Prostate gland (tissue), 2 donors: ENCODE measurements at regions not wholly inside any gene's neighbourhood (a gene's known extent, or its start where the extent isn't known, plus 50 kb on each side); places are given as distances from the start of the nearest gene placed in this dataset.

Experiments used
- DNase-seq: peaks from one replicate; pipeline ENCODE4 v3.0.0-alpha.2; 2019; ENCODE audit warnings: low spot score
- H3K27ac ChIP-seq, 2 donors: fragments of 200-600 bp; sonication (generic); 2 replicates each; pipeline ENCODE4 v1.5.1; 2017 to 2019
- H3K27me3 ChIP-seq: fragments of 200-600 bp; sonication (generic); replicated peaks from 2 replicates; pipeline ENCODE4 v1.5.1; 2019; ENCODE audit not compliant: insufficient read depth
- H3K36me3 ChIP-seq, 2 donors: fragments of 200-600 bp; sonication (generic); 1 replicate in 1 of 2; 2 replicates in 1 of 2; pipeline versions ENCODE4 v1.5.1 to v1.8.1; 2017 to 2019
- H3K4me1 ChIP-seq: fragments of 200-600 bp; sonication (generic); replicated peaks from 2 replicates; pipeline ENCODE4 v1.5.1; 2019
- H3K4me3 ChIP-seq, 2 donors: fragments of 200-600 bp; sonication (generic); 2 replicates each; pipeline ENCODE4 v1.5.1; 2017 to 2019
- H3K9me3 ChIP-seq: fragments of 200-600 bp; sonication (generic); 2 replicates; pipeline ENCODE4 v1.5.1; 2017
- POLR2A ChIP-seq: fragments of 450-650 bp; IDR thresholded peaks from one replicate; pipeline ENCODE4 v1.6.1; 2016; ENCODE audit warnings: antibody characterized with exemption, mild to moderate bottlenecking
- POLR2AphosphoS5 ChIP-seq: sonication (generic); formaldehyde crosslinking; IDR thresholded peaks from one replicate; pipeline ENCODE4 v1.6.1; 2017; ENCODE audit warnings: antibody characterized with exemption
- WGBS: methylation state at CpG from one replicate; pipeline ENCODE4 v1.1.5; 2018; 5-methylcytosine and 5-hydroxymethylcytosine counted together
- intact Hi-C: fragments of 100-400 bp; cut with DNase I; formaldehyde crosslinking; loops from one replicate; pipeline ENCODE4 v1.14.2; 2022
- TF ChIP-seq, protein P1 (sequence below), 4 experiments: fragments of 200-600 bp in 2 of 4; fragments of 450-650 bp in 2 of 4; sonication (generic) in 2 of 4; IDR thresholded peaks; 1 replicate in 3 of 4; 2 replicates in 1 of 4; pipeline ENCODE4 v1.5.1; 2016 to 2019; ENCODE audit warnings: antibody characterized with exemption in 4 of 4, mild to moderate bottlenecking in 2 of 4, moderate library complexity in 2 of 4

GRCh38 chr6:93749930-93750329 is 330.6 kb upstream of the EPHA7 start:
- TF ChIP-seq POLR2A (no peak), POLR2AphosphoS5 (no peak)
- TF ChIP-seq, protein P1, sequence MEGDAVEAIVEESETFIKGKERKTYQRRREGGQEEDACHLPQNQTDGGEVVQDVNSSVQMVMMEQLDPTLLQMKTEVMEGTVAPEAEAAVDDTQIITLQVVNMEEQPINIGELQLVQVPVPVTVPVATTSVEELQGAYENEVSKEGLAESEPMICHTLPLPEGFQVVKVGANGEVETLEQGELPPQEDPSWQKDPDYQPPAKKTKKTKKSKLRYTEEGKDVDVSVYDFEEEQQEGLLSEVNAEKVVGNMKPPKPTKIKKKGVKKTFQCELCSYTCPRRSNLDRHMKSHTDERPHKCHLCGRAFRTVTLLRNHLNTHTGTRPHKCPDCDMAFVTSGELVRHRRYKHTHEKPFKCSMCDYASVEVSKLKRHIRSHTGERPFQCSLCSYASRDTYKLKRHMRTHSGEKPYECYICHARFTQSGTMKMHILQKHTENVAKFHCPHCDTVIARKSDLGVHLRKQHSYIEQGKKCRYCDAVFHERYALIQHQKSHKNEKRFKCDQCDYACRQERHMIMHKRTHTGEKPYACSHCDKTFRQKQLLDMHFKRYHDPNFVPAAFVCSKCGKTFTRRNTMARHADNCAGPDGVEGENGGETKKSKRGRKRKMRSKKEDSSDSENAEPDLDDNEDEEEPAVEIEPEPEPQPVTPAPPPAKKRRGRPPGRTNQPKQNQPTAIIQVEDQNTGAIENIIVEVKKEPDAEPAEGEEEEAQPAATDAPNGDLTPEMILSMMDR (IDR thresholded peaks at IDR 0.05): no peak
- Histone ChIP-seq H3K4me3 (no peak overlapping the region), H3K27ac (no peak overlapping the region), H3K9me3 (no peaks in the 10 kb centered on the region), H3K27me3 (no peaks in the 10 kb centered on the region), H3K36me3 (no peaks in the 10 kb centered on the region), H3K4me1 (no peaks in the 10 kb centered on the region)
- intact Hi-C loops: no loop called here
- no peak for DNase-seq
- WGBS: 23% methylated on average over 2 of the region's 2 CpGs

DNA sequence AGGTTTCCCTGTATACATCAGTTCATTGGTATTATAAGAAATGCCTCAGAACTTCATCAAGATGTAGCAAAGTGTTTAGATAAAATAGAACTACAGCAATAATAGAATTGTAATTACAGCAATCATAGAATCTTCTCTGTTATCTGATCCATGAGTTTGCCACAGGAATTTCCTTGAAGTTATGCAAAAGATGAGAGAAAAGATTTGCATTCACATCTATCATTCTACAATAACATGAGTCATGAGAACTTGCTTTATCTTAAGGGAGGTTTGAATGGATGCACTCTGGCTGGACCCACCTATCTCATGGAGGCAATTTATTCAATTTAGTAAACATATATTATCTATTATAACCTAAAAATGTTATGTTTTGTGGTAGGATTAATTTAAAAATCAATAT is 329.8 kb upstream of the EPHA7 start:
- TF ChIP-seq POLR2A (no peak), POLR2AphosphoS5 (no peak)
- TF ChIP-seq, protein P1 (IDR thresholded peaks at IDR 0.05): no peak
- Histone ChIP-seq H3K27me3 (no peaks in the 10 kb centered on the region), H3K27ac (no peak overlapping the region), H3K4me3 (no peak overlapping the region), H3K9me3 (no peaks in the 10 kb centered on the region), H3K4me1 (no peaks in the 10 kb centered on the region), H3K36me3 (no peaks in the 10 kb centered on the region)
- intact Hi-C loops: no loop called here
- no peak for DNase-seq

- WGBS: 89% methylated on average over 3 of the region's 3 CpGs
- intact Hi-C loops: no loop called here
- TF ChIP-seq, protein P1 (IDR thresholded peaks at IDR 0.05): no peak
- no peak for TF ChIP-seq POLR2AphosphoS5
- TF ChIP-seq POLR2A: no peak
- no peaks in the 10 kb centered on the region for H3K36me3 ChIP-seq
- DNase-seq: no peak
- no peaks in the 10 kb centered on the region for H3K4me1 ChIP-seq
- H3K4me3 ChIP-seq: no peak overlapping the region
- H3K27ac ChIP-seq: no peak overlapping the region
- no peaks in the 10 kb centered on the region for H3K27me3 ChIP-seq
- no peaks in the 10 kb centered on the region for H3K9me3 ChIP-seq
Observed at GRCh38 chr6:93746892-93747291, 327.5 kb upstream of the EPHA7 start.

DNA sequence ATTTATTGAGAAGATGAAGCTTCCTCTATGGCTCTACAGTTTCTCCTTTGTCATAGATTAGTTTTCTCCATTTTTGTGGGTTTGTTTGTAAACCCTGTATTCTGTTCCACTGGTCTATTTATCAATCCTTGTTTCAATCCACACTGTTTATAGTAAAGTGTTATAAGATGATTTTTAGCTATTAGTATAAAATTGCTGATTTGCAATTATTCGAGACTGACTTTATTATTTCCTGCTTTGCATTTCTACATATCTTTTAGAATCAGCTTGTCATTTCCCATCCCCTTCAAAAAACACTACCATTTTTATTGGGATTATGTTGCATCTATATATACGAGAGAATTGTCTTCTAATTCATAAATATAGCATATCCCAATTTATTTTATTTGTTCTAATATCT is 325.9 kb upstream of the EPHA7 start:
- TF ChIP-seq, protein P1 (IDR thresholded peaks at IDR 0.05): no peak
- TF ChIP-seq POLR2A: no peak
- no peak for TF ChIP-seq POLR2AphosphoS5
- 74% methylated on average over 2 of the region's 2 CpGs for WGBS
- H3K9me3 ChIP-seq: no peaks in the 10 kb centered on the region
- no peaks in the 10 kb centered on the region for H3K27me3 ChIP-seq
- H3K4me1 ChIP-seq: no peaks in the 10 kb centered on the region
- intact Hi-C loops: no loop called here
- no peaks in the 10 kb centered on the region for H3K36me3 ChIP-seq
- no peak for DNase-seq
- H3K27ac ChIP-seq: no peak overlapping the region
- no peak overlapping the region for H3K4me3 ChIP-seq

DNA sequence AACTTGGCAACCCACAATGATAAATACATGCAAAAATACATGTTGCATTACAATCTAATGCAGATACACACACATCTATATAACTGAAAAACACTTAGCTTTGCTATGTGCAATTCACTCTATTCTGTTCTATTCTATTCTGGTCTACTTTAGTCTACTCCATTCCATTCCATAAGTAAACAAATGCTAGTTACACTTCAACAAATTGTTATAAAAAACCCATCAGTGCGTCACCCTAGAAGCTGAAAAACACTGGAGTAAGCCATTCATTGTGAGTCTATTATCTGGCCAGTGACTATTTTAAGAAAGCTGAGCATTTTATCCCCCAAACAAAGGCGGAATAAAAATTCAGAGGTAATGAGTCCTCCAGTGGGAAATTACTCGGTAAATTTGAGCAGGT is 315.7 kb upstream of the EPHA7 start:
- WGBS: 67% methylated on average over 3 of the region's 3 CpGs
- Histone ChIP-seq H3K9me3 (no peaks in the 10 kb centered on the region), H3K36me3 (no peaks in the 10 kb centered on the region), H3K27ac (no peak overlapping the region), H3K27me3 (no peaks in the 10 kb centered on the region), H3K4me3 (no peak overlapping the region), H3K4me1 (no peaks in the 10 kb centered on the region)
- no peak for DNase-seq
- no peak for TF ChIP-seq POLR2A
- TF ChIP-seq, protein P1 (IDR thresholded peaks at IDR 0.05): no peak
- TF ChIP-seq POLR2AphosphoS5: no peak
- intact Hi-C loops: no loop called here
